GM12878 (cell line): ENCODE measurements at regions not wholly inside any gene's neighbourhood (a gene's known extent, or its start where the extent isn't known, plus 50 kb on each side); places are given as distances from the start of the nearest gene placed in this dataset.

Source experiments
- ATAC-seq: fragments of 200-7000 bp; cut with Tn5 transposase; 3 replicates; pipeline ENCODE4 v1.9.1; 2020; ENCODE audit warnings: mild to moderate bottlenecking, moderate library complexity
- BruUV-seq: library from RNA; stranded (reverse); fragments of 400-500 nt; replicated peaks from 2 replicates; lab custom pipeline; 2021; lab: Mats Ljungman, UMichigan
- CTCF ChIA-PET: fragments of 300-600 bp; sonication (Branson Sonifier 250); formaldehyde crosslinking; extraction: SDS; loops from one replicate; lab custom pipeline; 2021; ENCODE audit warnings: inconsistent platforms; lab: Yijun Ruan, JAX
- POLR2A ChIA-PET: fragments of 350-600 bp; formaldehyde crosslinking; extraction: SDS; loops from one replicate; lab custom pipeline; 2021; ENCODE audit warnings: inconsistent platforms; lab: Charles Lee
- RAD21 ChIA-PET: fragments of 300-600 bp; sonication (Branson Sonifier 250); formaldehyde crosslinking; loops from one replicate; lab custom pipeline; 2023; ENCODE audit warnings: antibody characterized with exemption; ENCODE audit not compliant: unreplicated experiment; lab: Charles Lee
- SMC1A ChIA-PET: fragments of 300-600 bp; sonication (Branson Sonifier 250); formaldehyde crosslinking; loops from one replicate; lab custom pipeline; 2023; ENCODE audit not compliant: unreplicated experiment, uncharacterized antibody; lab: Charles Lee
- DNase-seq: peaks from one replicate; pipeline ENCODE4 v3.0.0-alpha.2; 2011; ENCODE audit warnings: low read depth, low spot score
- FAIRE-seq: peaks from 3 replicates; lab custom pipeline; 2011; peaks lifted over from hg19 to GRCh38; lab: Jason Lieb, UNC
- H2AFZ ChIP-seq: 2 replicates; pipeline ENCODE4 v1.6.0; 2011; ENCODE audit warnings: low read depth, low read length, control low read depth; ENCODE audit not compliant: control insufficient read depth
- H3K27ac ChIP-seq: 2 replicates; pipeline ENCODE4 v1.5.1; 2011; ENCODE audit warnings: control low read depth; ENCODE audit not compliant: control insufficient read depth, insufficient read depth
- H3K27me3 ChIP-seq, 2 experiments: replicated peaks in 1 of 2; 2 replicates each; pipeline versions ENCODE4 v1.6.0 to v1.6.1; 2011; ENCODE audit warnings: low read length in 1 of 2; ENCODE audit not compliant: control insufficient read depth in 2 of 2, insufficient read depth in 2 of 2
- H3K36me3 ChIP-seq, 2 experiments: 2 replicates each; pipeline ENCODE4 v1.5.1; 2011; ENCODE audit warnings: low read length in 1 of 2; ENCODE audit not compliant: control insufficient read depth in 2 of 2, insufficient read depth in 2 of 2
- H3K4me1 ChIP-seq: 2 replicates; pipeline ENCODE4 v1.6.1; 2011; ENCODE audit warnings: mild to moderate bottlenecking, low read length, moderate library complexity, mixed read lengths; ENCODE audit not compliant: control insufficient read depth, insufficient read depth
- H3K4me2 ChIP-seq: 2 replicates; pipeline ENCODE4 v1.6.0; 2011; ENCODE audit warnings: control low read depth; ENCODE audit not compliant: control insufficient read depth, insufficient read depth
- H3K4me3 ChIP-seq: fragments of 200-600 bp; sonication (generic); 2 replicates; pipeline ENCODE4 v1.5.1; 2016
- H3K79me2 ChIP-seq: 2 replicates; pipeline ENCODE4 v1.6.0; 2011; ENCODE audit warnings: low read length; ENCODE audit not compliant: control insufficient read depth, insufficient read depth
- H3K9ac ChIP-seq: 2 replicates; pipeline ENCODE4 v1.8.0; 2011; ENCODE audit warnings: low read length, control low read depth, mixed read lengths; ENCODE audit not compliant: control insufficient read depth, insufficient read depth
- H3K9me3 ChIP-seq: replicated peaks from 3 replicates; pipeline ENCODE4 v1.5.1; 2011; ENCODE audit warnings: mild to moderate bottlenecking, low read length; ENCODE audit not compliant: control insufficient read depth, insufficient read depth
- H4K20me1 ChIP-seq: 2 replicates; pipeline ENCODE4 v1.6.0; 2011; ENCODE audit not compliant: control insufficient read depth, insufficient read depth
- GATAD2B ChIP-seq: fragments of 450-650 bp; conservative IDR thresholded peaks from 2 replicates; pipeline ENCODE4 v1.6.1; 2017; ENCODE audit warnings: low read depth, mild to moderate bottlenecking, moderate library complexity
- MTA3 ChIP-seq: IDR thresholded peaks from 2 replicates; pipeline ENCODE4 v1.6.1; 2012; ENCODE audit warnings: low read length, inconsistent platforms, borderline replicate concordance
- NFXL1 ChIP-seq: fragments of 450-650 bp; IDR thresholded peaks from 2 replicates; pipeline ENCODE4 v1.6.1; 2017; ENCODE audit warnings: antibody characterized with exemption, mild to moderate bottlenecking, borderline replicate concordance
- NRF1 ChIP-seq: conservative IDR thresholded peaks from 2 replicates; pipeline ENCODE4 v1.6.1; 2011; ENCODE audit warnings: mild to moderate bottlenecking, low read depth, low read length, improper control_type of control experiment
- POLR2AphosphoS2 ChIP-seq: IDR thresholded peaks from 2 replicates; pipeline ENCODE4 v1.6.1; 2011; ENCODE audit warnings: low read depth, mild to moderate bottlenecking, low read length, improper control_type of control experiment, moderate library complexity
- POLR2AphosphoS5 ChIP-seq: IDR thresholded peaks from 2 replicates; pipeline ENCODE4 v1.6.1; 2011; ENCODE audit warnings: mild to moderate bottlenecking, low read length, inconsistent platforms
- RAD21 ChIP-seq: IDR thresholded peaks from 2 replicates; pipeline ENCODE4 v1.6.1; 2011; ENCODE audit warnings: mild to moderate bottlenecking, low read depth, low read length, moderate library complexity; ENCODE audit not compliant: insufficient read depth
- RB1 ChIP-seq: fragments of 450-650 bp; formaldehyde crosslinking; IDR thresholded peaks from 2 replicates; pipeline ENCODE4 v1.6.1; 2017; ENCODE audit warnings: mild to moderate bottlenecking, borderline replicate concordance
- SREBF1 ChIP-seq: IDR thresholded peaks from 2 replicates; pipeline ENCODE4 v1.6.1; 2012; ENCODE audit warnings: mild to moderate bottlenecking, low read length
- STAT1 ChIP-seq: fragments of 450-650 bp; conservative IDR thresholded peaks from 2 replicates; pipeline ENCODE4 v1.6.1; 2014; ENCODE audit warnings: antibody characterized with exemption, mild to moderate bottlenecking
- YY1 ChIP-seq: IDR thresholded peaks from 2 replicates; pipeline ENCODE4 v1.6.1; 2011; ENCODE audit warnings: low read depth, mild to moderate bottlenecking, low read length
- ZNF217 ChIP-seq: fragments of 450-650 bp; IDR thresholded peaks from 2 replicates; pipeline ENCODE4 v1.6.1; 2017; ENCODE audit warnings: antibody characterized with exemption, mild to moderate bottlenecking
- WGBS: methylation state at CpG from one replicate; pipeline ENCODE4 v1.1.6; 2016; ENCODE audit warnings: low lambda C conversion rate; ENCODE audit not compliant: insufficient replicate concordance, insufficient coverage; ENCODE audit errors: missing lambda C conversion rate; 5-methylcytosine and 5-hydroxymethylcytosine counted together
- in situ Hi-C: fragments of 300-500 bp; cut with MboI; formaldehyde crosslinking; loops from 9 replicates; pipeline ENCODE4 v1.14.3; 2018; ENCODE audit warnings: mixed read lengths
- intact Hi-C: fragments of 100-400 bp; cut with micrococcal nuclease; formaldehyde crosslinking; loops from one replicate; pipeline ENCODE4 v1.14.2; 2022; ENCODE audit not compliant: unreplicated experiment
- TF ChIP-seq, protein P1 (sequence below): fragments of 450-650 bp; formaldehyde crosslinking; IDR thresholded peaks from 2 replicates; pipeline ENCODE4 v1.4.0; 2022; ENCODE audit warnings: mild to moderate bottlenecking, moderate library complexity
- TF ChIP-seq, protein P2 (sequence below): fragments of 450-650 bp; IDR thresholded peaks from 2 replicates; pipeline ENCODE4 v1.6.1; 2016; ENCODE audit warnings: mild to moderate bottlenecking, moderate library complexity, borderline replicate concordance

- H4K20me1 ChIP-seq, result no peaks in the 10 kb centered on the region
- no peaks in the 10 kb centered on the region for H3K9me3 ChIP-seq
- H3K4me1 ChIP-seq, result no peaks in the 10 kb centered on the region
- no peak overlapping the region for H3K4me3 ChIP-seq
- POLR2A ChIA-PET, result no interaction called here
- H2AFZ ChIP-seq, result no peak overlapping the region
- no peaks in the 10 kb centered on the region for H3K79me2 ChIP-seq
- FAIRE-seq, result no peak
- 24% methylated on average over 5 of the region's 5 CpGs for WGBS
- SMC1A ChIA-PET, result interaction anchor here (0.6 kb wide), 1 partner anchor 294 kb away, joined by 3 read pairs; no protein-coding TSS in a partner anchor
- no peak for DNase-seq
- BruUV-seq, result no TSS peak
- RAD21 ChIA-PET, result no interaction called here
- H3K27ac ChIP-seq, result no peak overlapping the region
- CTCF ChIA-PET, result no interaction called here
- ATAC-seq, result no peak
- no peak overlapping the region for H3K9ac ChIP-seq
- in situ Hi-C loops (no loop called here), intact Hi-C loops (no loop called here)
- no peaks in the 10 kb centered on the region for H3K27me3 ChIP-seq
- no peaks in the 10 kb centered on the region for H3K36me3 ChIP-seq
- H3K4me2 ChIP-seq, result no peak overlapping the region
- TF ChIP-seq MTA3, result no peak
- no peak for TF ChIP-seq ZNF217
- TF ChIP-seq SREBF1, result no peak
- TF ChIP-seq, protein P1, sequence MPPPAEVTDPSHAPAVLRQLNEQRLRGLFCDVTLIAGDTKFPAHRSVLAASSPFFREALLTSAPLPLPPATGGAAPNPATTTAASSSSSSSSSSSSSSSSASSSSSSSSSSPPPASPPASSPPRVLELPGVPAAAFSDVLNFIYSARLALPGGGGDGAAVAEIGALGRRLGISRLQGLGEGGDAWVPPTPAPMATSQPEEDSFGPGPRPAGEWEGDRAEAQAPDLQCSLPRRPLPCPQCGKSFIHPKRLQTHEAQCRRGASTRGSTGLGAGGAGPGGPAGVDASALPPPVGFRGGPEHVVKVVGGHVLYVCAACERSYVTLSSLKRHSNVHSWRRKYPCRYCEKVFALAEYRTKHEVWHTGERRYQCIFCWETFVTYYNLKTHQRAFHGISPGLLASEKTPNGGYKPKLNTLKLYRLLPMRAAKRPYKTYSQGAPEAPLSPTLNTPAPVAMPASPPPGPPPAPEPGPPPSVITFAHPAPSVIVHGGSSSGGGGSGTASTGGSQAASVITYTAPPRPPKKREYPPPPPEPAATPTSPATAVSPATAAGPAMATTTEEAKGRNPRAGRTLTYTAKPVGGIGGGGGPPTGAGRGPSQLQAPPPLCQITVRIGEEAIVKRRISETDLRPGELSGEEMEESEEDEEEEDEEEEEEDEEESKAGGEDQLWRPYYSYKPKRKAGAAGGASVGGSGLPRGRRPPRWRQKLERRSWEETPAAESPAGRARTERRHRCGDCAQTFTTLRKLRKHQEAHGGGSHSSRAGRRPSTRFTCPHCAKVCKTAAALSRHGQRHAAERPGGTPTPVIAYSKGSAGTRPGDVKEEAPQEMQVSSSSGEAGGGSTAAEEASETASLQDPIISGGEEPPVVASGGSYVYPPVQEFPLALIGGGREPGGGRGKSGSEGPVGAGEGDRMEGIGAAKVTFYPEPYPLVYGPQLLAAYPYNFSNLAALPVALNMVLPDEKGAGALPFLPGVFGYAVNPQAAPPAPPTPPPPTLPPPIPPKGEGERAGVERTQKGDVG (CRISPR knock-in tag), result no peak
- TF ChIP-seq NRF1, result no peak
- no peak for TF ChIP-seq YY1
- no peak for TF ChIP-seq RB1
- no peak for TF ChIP-seq POLR2AphosphoS2
- TF ChIP-seq POLR2AphosphoS5, result no peak
- TF ChIP-seq STAT1, result no peak
- TF ChIP-seq, protein P2, sequence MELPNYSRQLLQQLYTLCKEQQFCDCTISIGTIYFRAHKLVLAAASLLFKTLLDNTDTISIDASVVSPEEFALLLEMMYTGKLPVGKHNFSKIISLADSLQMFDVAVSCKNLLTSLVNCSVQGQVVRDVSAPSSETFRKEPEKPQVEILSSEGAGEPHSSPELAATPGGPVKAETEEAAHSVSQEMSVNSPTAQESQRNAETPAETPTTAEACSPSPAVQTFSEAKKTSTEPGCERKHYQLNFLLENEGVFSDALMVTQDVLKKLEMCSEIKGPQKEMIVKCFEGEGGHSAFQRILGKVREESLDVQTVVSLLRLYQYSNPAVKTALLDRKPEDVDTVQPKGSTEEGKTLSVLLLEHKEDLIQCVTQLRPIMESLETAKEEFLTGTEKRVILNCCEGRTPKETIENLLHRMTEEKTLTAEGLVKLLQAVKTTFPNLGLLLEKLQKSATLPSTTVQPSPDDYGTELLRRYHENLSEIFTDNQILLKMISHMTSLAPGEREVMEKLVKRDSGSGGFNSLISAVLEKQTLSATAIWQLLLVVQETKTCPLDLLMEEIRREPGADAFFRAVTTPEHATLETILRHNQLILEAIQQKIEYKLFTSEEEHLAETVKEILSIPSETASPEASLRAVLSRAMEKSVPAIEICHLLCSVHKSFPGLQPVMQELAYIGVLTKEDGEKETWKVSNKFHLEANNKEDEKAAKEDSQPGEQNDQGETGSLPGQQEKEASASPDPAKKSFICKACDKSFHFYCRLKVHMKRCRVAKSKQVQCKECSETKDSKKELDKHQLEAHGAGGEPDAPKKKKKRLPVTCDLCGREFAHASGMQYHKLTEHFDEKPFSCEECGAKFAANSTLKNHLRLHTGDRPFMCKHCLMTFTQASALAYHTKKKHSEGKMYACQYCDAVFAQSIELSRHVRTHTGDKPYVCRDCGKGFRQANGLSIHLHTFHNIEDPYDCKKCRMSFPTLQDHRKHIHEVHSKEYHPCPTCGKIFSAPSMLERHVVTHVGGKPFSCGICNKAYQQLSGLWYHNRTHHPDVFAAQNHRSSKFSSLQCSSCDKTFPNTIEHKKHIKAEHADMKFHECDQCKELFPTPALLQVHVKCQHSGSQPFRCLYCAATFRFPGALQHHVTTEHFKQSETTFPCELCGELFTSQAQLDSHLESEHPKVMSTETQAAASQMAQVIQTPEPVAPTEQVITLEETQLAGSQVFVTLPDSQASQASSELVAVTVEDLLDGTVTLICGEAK, result no peak
- TF ChIP-seq GATAD2B, result no peak
- no peak for TF ChIP-seq NFXL1
- TF ChIP-seq RAD21, result no peak
Observed at GRCh38 chr2:21501376-21502027, 377.7 kb downstream of the TDRD15 start.
